DMS53 treated with DMSO at 0.1 percent for 48 hours (cell line): ENCODE measurements at regions not wholly inside any gene's neighbourhood (a gene's known extent, or its start where the extent isn't known, plus 50 kb on each side); places are given as distances from the start of the nearest gene placed in this dataset.
A peak's percentile ranks its signal among the peaks of the same experiment; 100 is the strongest.

Source experiments
- DNase-seq: peaks from one replicate; lab custom pipeline; 2025; ENCODE audit not compliant: unreplicated experiment; lab: John Stamatoyannopoulos, UW

DNA sequence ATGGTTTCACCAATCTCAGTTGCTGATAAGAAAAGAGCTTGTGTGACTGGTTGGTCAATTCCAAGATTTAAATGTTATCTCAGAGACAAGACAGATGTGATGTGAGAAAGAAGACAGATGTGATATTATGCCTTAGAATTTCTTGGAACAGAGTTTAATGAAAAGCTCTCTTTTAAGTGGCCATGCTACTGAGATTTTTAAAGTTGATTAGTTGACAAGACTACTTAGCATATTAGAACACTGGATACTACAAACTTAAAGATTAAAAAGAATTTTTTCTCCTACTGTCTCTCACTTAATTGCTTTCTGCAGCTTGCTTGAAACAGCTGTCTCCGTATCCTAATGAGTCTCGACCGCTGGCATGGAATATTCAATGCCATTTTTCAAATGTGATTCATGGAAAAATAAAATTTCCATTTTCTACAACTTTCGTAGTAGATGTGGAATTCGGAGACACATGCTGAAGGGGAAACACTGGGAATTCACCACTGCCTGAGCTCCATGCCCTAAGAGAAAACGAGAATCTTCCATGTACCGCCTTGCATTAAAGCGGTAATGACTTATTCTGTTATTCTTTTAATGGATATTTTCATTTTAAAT is 634.2 kb upstream of the SETBP1 start:
- DNase-seq = no peak

DNA sequence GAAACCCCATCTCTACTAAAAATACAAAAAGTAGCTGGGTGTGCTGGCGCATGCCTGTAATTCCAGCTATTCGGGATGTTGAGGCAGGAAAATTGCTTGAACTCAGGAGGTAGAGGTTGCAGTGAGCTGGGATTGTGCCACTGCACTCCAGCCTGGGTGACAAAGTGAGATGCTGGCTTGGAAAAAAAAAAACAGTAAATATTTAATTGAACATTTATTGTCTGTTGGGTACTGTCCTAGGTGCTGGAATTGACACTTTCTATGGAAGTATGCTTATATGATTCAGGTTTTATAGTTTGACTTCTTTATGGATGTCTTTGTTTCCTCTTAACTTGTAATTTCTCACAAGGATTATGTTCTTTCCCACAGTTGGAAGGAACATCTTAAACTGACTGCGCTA is 633.1 kb upstream of the SETBP1 start:
- DNase-seq = no peak

- no peak for DNase-seq
These were observed 632.3 kb upstream of the SETBP1 start for GRCh38 chr18:44048435-44048834.

DNA sequence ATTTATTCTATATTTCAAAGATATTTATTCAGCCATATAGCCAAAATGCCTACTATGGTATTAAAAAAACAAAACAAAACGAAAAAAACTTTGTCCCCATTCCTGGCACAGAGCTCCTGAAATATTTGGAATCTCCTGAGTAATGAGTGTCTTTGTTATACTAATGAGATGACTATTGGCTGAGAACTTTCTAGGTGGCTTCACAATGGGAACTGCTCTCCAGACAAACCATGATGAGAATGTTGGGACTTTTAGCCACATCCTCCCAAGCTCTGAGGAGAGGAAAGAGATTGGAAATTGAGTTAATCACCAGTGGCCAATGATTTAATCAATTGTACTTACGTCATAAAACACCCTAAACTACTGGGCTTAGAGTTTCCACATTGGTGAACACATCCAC is 631.8 kb upstream of the SETBP1 start:
- no peak for DNase-seq

- DNase-seq = no peak
These were observed 629.7 kb upstream of the SETBP1 start for GRCh38 chr18:44051026-44051425.

GRCh38 chr18:44054514-44054913 is 626.2 kb upstream of the SETBP1 start:
- DNase-seq = no peak

GRCh38 chr18:44060197-44060596 is 620.5 kb upstream of the SETBP1 start:
- no peak for DNase-seq

DNA sequence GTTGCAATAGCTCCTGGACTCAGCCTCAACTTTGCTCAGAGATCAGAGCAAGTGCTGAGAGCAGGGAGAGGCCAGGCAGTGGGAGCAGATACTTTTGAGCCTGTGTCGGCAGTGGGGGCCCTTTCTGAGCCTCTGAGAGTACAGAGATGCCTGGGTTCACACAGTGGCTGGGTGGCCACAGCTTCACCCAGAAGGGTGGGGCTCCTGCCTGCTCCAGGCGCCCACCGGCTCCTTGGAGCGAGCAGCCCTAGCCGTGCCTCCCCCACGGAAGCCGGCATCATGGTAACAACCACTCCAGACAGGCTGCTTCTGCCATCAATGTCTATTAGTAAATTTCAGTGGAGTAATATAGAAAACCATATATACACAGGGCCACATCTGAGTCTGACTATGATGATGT is 619.2 kb upstream of the SETBP1 start:
- DNase-seq = no peak

DNA sequence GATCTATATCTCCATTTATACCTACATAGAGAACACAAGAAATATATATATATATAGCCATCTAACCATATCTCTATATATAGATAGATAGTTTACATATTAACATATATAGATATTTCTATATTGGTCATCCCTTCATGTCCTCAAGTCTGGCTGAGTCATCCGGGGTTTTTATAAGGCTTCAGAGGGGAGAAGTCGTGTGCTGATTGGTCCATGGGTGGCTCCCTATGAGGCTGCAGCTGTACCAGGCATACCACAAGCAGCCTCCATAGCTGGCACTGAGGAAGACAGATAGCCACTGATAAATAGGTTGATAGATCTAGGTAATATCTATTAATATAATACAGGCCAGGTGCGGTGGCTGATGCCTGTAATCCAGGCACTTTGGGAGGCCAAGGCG is 618.3 kb upstream of the SETBP1 start:
- DNase-seq = no peak

- no peak for DNase-seq
These were observed 615.5 kb upstream of the SETBP1 start for GRCh38 chr18:44065206-44065605.

DNA sequence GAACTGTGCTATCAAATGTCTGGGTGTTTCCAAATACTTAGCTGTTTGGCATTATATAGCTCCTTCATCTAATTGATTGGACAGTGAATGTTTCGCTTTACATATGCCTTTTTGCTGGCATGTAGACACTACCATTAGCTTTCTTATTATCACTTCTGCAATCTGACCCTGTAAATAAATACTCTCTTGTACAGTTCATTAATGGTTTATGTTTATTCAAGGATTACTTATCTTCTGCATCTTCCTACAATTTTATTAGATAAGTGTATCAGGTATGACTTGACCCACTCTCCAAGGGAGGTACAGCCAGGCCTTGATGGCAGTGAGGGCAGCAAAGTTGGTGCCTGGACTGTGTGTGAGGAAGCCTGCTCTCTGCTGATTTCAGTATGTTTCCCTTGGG is 614.1 kb upstream of the SETBP1 start:
- DNase-seq = no peak

GRCh38 chr18:44067186-44067585 is 613.5 kb upstream of the SETBP1 start:
- peak; percentile 93 for DNase-seq

DNA sequence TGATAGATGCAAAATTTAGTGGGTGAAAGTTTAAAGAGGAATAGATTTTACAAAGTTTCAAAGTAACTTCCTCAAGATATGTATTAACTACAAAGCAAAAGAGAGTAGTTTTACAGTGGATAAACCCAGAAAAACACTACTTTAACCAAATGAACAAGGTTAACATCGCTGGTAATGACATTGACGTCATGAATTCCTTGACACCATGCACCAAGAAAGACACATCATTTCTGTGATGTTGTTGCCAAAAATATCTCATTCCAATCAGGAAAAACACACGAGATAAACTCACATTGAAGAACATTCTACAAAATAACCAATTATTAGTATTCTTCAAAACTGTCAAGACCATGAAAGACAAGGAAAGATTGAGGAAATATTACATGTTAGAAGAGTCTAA is 605.6 kb upstream of the SETBP1 start:
- no peak for DNase-seq

DNA sequence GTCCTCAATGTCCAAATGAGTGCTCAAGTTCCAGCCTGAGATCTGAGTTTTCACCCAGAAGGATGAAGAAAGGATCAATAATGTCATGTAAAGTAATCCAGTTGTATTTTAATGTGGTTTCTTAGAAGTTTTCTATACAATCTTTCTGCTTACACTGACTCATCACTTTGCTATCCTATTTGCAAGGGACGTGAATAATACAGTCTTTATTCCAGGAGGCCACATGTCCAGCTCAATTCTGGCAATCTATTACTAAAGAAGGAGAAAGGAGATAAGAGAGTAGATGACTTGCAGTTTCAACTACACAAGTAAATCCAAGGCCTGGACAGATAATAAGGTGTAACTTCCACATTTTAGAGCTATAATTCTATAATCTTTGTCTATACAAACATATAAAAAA is 601.1 kb upstream of the SETBP1 start:
- DNase-seq = no peak

GRCh38 chr18:44080054-44080453 is 600.6 kb upstream of the SETBP1 start:
- no peak for DNase-seq

DNA sequence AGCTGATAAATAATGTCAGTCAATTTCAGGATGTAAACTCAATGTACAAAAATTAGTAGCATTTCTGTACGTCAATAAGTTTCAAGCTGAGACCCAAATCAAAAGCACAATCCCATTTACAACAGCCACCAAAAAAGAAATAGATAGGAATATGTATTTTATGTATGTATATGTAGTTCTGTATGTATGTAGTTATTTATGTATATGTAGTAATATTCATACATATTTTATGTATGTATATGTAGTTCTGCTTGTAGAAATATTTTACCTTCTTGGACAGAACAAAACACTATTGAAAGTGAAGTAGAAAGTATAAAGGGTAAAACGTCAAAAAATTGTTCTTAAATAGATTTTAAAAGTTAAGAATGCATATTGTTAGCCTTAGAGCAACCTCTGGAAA is 591.0 kb upstream of the SETBP1 start:
- DNase-seq = no peak

DNA sequence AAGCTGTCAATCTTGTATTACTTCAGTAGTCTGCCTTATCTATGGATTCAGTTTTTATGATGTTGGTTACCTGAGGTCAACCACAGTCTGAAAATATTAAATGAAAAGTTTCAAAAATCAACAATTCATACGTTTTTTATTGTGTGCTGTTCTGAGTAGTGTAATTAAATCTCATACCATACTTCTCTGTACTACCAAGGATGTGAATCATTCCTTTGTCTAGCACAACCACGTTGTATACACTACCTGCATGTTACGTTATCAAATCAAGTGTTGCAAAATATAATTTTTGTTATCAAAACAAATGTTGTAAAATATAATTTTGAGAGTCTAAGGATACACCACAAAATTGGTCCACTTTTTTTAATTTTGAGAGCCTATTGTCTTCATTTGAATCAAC is 590.2 kb upstream of the SETBP1 start:
- no peak for DNase-seq

DNA sequence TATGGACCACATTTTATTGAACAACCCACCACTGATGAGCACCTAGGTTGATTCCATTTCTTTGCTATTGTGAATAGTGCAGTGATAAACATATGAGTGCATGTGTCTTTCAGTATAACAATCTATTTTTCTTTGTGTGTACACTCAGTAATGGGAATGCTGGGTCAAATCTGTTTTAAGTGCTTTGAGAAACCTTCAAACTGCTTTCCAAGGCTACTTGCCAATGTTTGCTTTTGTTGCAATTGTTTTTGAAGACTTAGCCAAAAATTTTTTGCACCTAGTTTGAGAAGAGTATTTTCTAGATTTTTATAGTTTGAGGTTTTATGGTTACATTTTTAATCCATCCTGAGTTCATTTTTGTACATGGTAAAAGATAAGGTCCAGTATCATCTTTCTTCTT is 587.4 kb upstream of the SETBP1 start:
- no peak for DNase-seq

GRCh38 chr18:44096016-44096415 is 584.7 kb upstream of the SETBP1 start:
- DNase-seq = no peak

DNA sequence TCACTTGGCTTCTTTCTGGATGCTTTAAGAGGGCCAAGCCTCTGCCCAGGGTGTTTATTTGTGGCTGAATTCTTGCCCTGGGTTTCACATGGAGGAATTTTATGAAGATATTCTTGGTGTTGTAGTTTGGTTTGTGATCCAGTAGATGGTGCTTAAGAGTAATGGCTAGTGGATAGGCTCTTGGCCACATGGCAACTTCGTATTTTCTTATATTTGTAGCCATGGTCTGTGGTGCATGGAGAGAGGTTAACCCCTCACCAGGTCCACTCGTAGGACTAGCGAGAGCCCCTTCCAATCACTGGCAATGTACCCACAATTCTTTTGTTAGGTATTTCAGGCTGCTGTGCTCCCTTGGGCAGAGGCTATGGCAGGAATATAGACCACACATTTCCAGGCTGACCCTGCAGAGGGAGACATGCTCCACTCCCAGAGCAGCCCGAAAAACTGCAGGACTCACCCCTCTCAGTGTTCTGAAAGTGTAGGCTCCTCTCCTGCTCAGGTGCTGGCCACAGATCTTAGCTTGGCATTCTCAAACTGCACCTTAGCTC is 582.1 kb upstream of the SETBP1 start:
- DNase-seq = peak; percentile 24

DNA sequence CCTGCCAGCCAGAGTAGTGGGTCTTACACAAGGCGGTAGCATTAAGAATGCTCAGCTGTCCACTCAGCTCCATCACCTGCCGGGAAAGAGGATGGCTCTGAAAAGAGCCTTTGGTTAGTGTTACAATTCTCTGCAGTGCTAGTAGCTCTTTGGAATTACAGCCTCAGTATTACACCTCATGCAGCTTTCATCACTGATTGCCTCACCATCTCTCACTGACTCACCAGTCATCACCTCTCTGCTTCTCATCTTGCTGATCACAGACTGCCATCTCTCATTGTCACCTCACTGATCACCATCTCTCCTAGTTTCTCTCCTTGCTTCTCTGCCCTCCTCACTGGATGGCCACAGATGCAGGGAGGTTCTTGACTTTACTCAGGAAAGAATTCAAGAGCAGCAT is 573.5 kb upstream of the SETBP1 start:
- DNase-seq = no peak

DNA sequence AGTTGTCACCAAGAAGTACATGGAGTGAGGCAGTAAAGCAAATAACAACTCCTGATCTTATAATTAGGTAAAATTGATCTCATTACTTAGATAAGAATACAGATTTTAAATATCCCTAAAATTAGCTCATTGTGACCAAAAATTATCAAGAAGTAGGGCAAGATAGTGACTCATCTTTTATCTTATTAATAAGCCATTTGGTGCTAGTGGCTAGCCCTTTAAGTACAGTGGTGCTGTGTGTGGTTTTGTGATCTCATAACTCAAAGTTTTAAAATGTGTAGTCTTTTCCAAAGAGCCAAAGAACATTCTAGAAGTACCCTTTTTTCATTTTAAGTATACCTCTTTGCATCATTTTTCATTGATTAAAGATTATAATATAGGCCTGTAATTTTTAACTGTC is 569.4 kb upstream of the SETBP1 start:
- DNase-seq = no peak

DNA sequence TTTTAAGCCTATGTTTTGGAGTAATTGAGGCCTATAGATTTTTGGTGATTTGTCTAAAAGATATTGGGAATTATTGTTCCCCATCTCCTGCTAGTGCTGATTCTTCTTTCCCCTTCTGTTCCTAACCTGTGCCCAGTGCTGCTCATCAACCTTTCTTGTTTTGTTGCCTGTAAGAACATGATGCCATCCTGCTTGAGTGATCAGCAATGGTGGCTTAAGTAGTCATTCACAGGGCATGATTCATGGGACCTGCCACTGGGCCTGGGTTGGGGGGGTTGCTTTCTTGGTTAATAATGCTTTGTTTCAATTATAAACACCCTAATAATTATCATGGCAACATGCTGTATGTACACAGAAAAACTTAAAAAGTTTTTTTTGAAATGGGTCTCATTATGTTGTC is 562.9 kb upstream of the SETBP1 start:
- no peak for DNase-seq
